ENCODE measurements at regions not wholly inside any gene's neighbourhood (a gene's known extent, or its start where the extent isn't known, plus 50 kb on each side); places are given as distances from the start of the nearest gene placed in this dataset.

DNA sequence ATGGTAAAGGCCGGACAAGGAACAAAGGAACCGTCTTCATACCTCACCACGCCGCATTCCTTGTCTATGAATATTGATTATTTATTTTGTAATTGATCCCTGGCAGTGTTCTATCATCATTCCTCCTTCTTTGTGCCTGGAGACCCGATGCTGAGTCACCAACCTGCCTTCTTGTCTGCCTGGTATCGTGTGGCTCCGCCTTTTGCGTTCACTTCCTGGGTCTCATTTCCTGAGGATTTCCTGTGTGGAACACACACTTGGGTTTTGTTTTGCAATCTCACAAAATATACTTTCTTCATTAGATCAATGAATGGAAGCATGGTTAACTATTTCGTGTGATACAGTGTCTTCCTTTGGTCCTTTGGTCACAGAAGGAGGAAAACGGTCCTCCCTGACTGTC is 95.5 kb upstream of the SNTG2 start:
- no peak overlapping the region for H4K8ac ChIP-seq (ENCODE audit: low read length)
- no peak overlapping the region for H3K4me3 ChIP-seq (ENCODE audit: insufficient read depth in 1 of 2, low read depth in 1 of 2, low read length in 2 of 2)
- no peaks in the 10 kb centered on the region for H3K9me3 ChIP-seq (ENCODE audit: control insufficient read depth, low read length)
- no peak overlapping the region for H2AK5ac ChIP-seq (ENCODE audit: low read length, severe bottlenecking)
- H2BK12ac ChIP-seq (ENCODE audit: low read length in 2 of 2), result no peak overlapping the region
- peaks cover 2% of the 10 kb centered on the region for H3K4me1 ChIP-seq (ENCODE audit: control insufficient read depth, insufficient read depth, low read depth, low read length)
- no peak overlapping the region for H3K23ac ChIP-seq (ENCODE audit: low read length in 2 of 2)
- H3K4me2 ChIP-seq (ENCODE audit: low read length, poor library complexity, severe bottlenecking), result no peak overlapping the region
- no peaks in the 10 kb centered on the region for H3K36me3 ChIP-seq (ENCODE audit: control insufficient read depth in 1 of 2, insufficient read depth in 2 of 2, low read depth in 1 of 2, low read length in 2 of 2)
- no peak overlapping the region for H2BK120ac ChIP-seq (ENCODE audit: low read depth, low read length)
- no peak overlapping the region for H2AFZ ChIP-seq (ENCODE audit: low read depth, low read length)
- H3K27ac ChIP-seq (ENCODE audit: low read length, poor library complexity, severe bottlenecking), result no peak overlapping the region
- WGBS, result 89% methylated on average over 6 of the region's 10 CpGs
- H3K18ac ChIP-seq (ENCODE audit: low read depth in 1 of 2, low read length in 2 of 2), result no peak overlapping the region
- DNase-seq, result no peak
- H2BK5ac ChIP-seq (ENCODE audit: low read depth, low read length, poor library complexity, severe bottlenecking), result no peak overlapping the region
- H3K79me1 ChIP-seq (replicated peaks; ENCODE audit: low read length, poor library complexity, severe bottlenecking), result no peaks in the 10 kb centered on the region
- H3K9ac ChIP-seq (ENCODE audit: low read length), result no peak overlapping the region
- no peak overlapping the region for H3K4ac ChIP-seq (ENCODE audit: low read depth in 1 of 2, low read length in 2 of 2)
- no peak overlapping the region for H4K91ac ChIP-seq (ENCODE audit: low read length)
- H3K14ac ChIP-seq (ENCODE audit: low read length in 2 of 2), result no peak overlapping the region
- peaks cover 0 to 65% of the 10 kb centered on the region in 2 experiments for H3K27me3 ChIP-seq (ENCODE audit: control insufficient read depth in 1 of 2, insufficient read depth in 1 of 2, low read length in 2 of 2)
- no peak overlapping the region for H2BK15ac ChIP-seq (ENCODE audit: low read depth, poor library complexity, severe bottlenecking)

DNA sequence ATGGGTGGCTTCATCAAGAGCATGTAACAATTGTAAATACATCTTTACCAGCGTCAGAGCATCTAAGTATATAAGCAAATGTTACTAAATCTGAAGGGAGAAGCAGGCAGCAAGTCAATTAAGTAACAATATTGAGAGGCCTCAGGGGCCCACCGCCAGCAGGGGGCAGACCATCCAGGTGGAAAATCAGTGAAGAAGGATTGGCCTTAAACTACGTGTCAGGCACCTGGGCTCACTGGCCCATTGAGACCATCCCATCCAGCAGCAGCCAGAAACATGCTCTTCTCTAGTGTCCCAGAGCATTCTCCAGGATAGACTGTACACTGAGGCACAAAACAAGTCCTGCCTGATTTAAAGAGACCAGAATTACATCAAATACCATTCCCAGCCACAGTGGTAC is 96.2 kb upstream of the SNTG2 start:
- Histone ChIP-seq H2BK12ac (ENCODE audit: low read length in 2 of 2) (no peak overlapping the region), H3K27me3 (ENCODE audit: control insufficient read depth in 1 of 2, insufficient read depth in 1 of 2, low read length in 2 of 2) (peaks cover 0 to 61% of the 10 kb centered on the region in 2 experiments), H3K4me2 (ENCODE audit: low read length, poor library complexity, severe bottlenecking) (no peak overlapping the region), H3K27ac (ENCODE audit: low read length, poor library complexity, severe bottlenecking) (no peak overlapping the region), H2BK120ac (ENCODE audit: low read depth, low read length) (no peak overlapping the region), H3K4me1 (ENCODE audit: control insufficient read depth, insufficient read depth, low read depth, low read length) (peaks cover 2% of the 10 kb centered on the region), H4K91ac (ENCODE audit: low read length) (no peak overlapping the region), H2AFZ (ENCODE audit: low read depth, low read length) (no peak overlapping the region), H3K4ac (ENCODE audit: low read depth in 1 of 2, low read length in 2 of 2) (no peak overlapping the region), H2BK5ac (ENCODE audit: low read depth, low read length, poor library complexity, severe bottlenecking) (no peak overlapping the region), H3K9ac (ENCODE audit: low read length) (no peak overlapping the region), H3K14ac (ENCODE audit: low read length in 2 of 2) (no peak overlapping the region), H2AK5ac (ENCODE audit: low read length, severe bottlenecking) (no peak overlapping the region), H3K4me3 (ENCODE audit: insufficient read depth in 1 of 2, low read depth in 1 of 2, low read length in 2 of 2) (no peak overlapping the region), H3K9me3 (ENCODE audit: control insufficient read depth, low read length) (no peaks in the 10 kb centered on the region), H3K36me3 (ENCODE audit: control insufficient read depth in 1 of 2, insufficient read depth in 2 of 2, low read depth in 1 of 2, low read length in 2 of 2) (no peaks in the 10 kb centered on the region), H3K79me1 (replicated peaks; ENCODE audit: low read length, poor library complexity, severe bottlenecking) (no peaks in the 10 kb centered on the region), H4K8ac (ENCODE audit: low read length) (no peak overlapping the region), H2BK15ac (ENCODE audit: low read depth, poor library complexity, severe bottlenecking) (no peak overlapping the region), H3K18ac (ENCODE audit: low read depth in 1 of 2, low read length in 2 of 2) (no peak overlapping the region), H3K23ac (ENCODE audit: low read length in 2 of 2) (no peak overlapping the region)
- WGBS, result 26% methylated on average over 3 of the region's 3 CpGs
- no peak for DNase-seq

DNA sequence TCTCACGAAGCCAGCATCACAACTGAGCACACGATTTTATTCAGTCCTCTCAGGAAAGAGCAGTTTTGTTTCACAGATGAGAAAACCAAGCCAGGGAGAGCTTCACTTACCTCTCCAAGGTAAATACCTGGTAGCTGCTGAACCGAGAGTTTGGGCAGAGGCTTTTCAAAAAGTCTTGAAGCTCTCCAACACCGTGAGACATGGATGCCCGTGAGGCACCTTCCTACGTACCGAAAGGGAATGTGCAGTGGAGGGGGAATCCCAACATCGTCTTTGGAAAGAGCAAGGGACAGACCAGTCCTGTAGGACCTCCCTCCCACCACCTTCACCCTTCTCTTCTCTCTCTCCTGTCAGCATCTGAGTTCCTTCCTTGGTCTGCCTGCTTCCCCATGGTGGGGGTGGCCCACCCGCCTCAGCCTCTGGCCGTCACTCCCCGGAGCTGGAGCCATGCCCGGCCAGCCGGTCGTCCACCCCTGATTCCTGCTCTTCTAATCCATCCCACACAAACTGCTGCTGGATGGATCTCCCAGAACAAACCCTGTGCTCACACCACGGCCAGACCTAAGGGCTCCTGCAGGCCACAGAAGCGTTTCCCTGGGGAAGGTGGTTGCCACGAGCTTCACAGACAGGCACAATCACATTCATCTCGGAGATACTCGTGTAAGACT is 97.3 kb upstream of the SNTG2 start:
- Histone ChIP-seq H2AFZ (ENCODE audit: low read depth, low read length) (no peak overlapping the region), H3K14ac (ENCODE audit: low read length in 2 of 2) (no peak overlapping the region), H2BK120ac (ENCODE audit: low read depth, low read length) (no peak overlapping the region), H2BK15ac (ENCODE audit: low read depth, poor library complexity, severe bottlenecking) (no peak overlapping the region), H3K79me1 (replicated peaks; ENCODE audit: low read length, poor library complexity, severe bottlenecking) (no peaks in the 10 kb centered on the region), H4K91ac (ENCODE audit: low read length) (no peak overlapping the region), H3K18ac (ENCODE audit: low read depth in 1 of 2, low read length in 2 of 2) (no peak overlapping the region), H2AK5ac (ENCODE audit: low read length, severe bottlenecking) (no peak overlapping the region), H3K36me3 (ENCODE audit: control insufficient read depth in 1 of 2, insufficient read depth in 2 of 2, low read depth in 1 of 2, low read length in 2 of 2) (no peaks in the 10 kb centered on the region), H3K27ac (ENCODE audit: low read length, poor library complexity, severe bottlenecking) (no peak overlapping the region), H2BK12ac (ENCODE audit: low read length in 2 of 2) (no peak overlapping the region), H3K23ac (ENCODE audit: low read length in 2 of 2) (no peak overlapping the region), H2BK5ac (ENCODE audit: low read depth, low read length, poor library complexity, severe bottlenecking) (no peak overlapping the region), H3K27me3 (ENCODE audit: control insufficient read depth in 1 of 2, insufficient read depth in 1 of 2, low read length in 2 of 2) (peaks cover 0 to 49% of the 10 kb centered on the region in 2 experiments), H3K4me2 (ENCODE audit: low read length, poor library complexity, severe bottlenecking) (no peak overlapping the region), H3K4me1 (ENCODE audit: control insufficient read depth, insufficient read depth, low read depth, low read length) (peaks cover 2% of the 10 kb centered on the region), H3K9ac (ENCODE audit: low read length) (no peak overlapping the region), H3K9me3 (ENCODE audit: control insufficient read depth, low read length) (no peaks in the 10 kb centered on the region), H3K4ac (ENCODE audit: low read depth in 1 of 2, low read length in 2 of 2) (no peak overlapping the region), H3K4me3 (ENCODE audit: insufficient read depth in 1 of 2, low read depth in 1 of 2, low read length in 2 of 2) (no peak overlapping the region), H4K8ac (ENCODE audit: low read length) (no peak overlapping the region)
- 86% methylated on average over 19 of the region's 19 CpGs for WGBS
- DNase-seq, result no peak

DNA sequence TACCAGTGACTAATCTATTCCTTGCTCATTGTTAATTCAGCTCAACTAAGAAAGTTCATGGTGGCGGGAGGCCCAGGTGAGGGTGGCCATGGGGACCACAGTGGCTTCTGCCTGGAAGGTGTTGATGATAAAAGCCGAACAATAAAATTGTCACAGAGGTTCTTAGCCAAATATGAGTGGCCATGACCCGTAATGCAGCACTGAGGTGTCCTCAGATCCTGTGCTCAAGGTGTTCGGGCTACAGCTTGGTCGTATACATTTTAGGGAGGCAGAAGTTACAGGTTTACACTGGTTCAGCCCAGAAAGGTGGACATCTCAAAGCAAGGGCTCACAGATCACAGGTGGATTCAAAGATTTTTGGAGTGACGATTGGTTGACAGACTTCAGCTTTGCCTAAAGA is 98.5 kb upstream of the SNTG2 start:
- no peak overlapping the region for H3K14ac ChIP-seq (ENCODE audit: low read length in 2 of 2)
- no peak overlapping the region for H3K4me2 ChIP-seq (ENCODE audit: low read length, poor library complexity, severe bottlenecking)
- no peak overlapping the region for H2BK15ac ChIP-seq (ENCODE audit: low read depth, poor library complexity, severe bottlenecking)
- no peak for DNase-seq
- H3K9me3 ChIP-seq (ENCODE audit: control insufficient read depth, low read length), result no peaks in the 10 kb centered on the region
- H2BK12ac ChIP-seq (ENCODE audit: low read length in 2 of 2), result no peak overlapping the region
- WGBS, result 83% methylated on average over 6 of the region's 6 CpGs
- no peak overlapping the region for H4K91ac ChIP-seq (ENCODE audit: low read length)
- H3K36me3 ChIP-seq (ENCODE audit: control insufficient read depth in 1 of 2, insufficient read depth in 2 of 2, low read depth in 1 of 2, low read length in 2 of 2), result no peaks in the 10 kb centered on the region
- no peak overlapping the region for H3K27ac ChIP-seq (ENCODE audit: low read length, poor library complexity, severe bottlenecking)
- H3K23ac ChIP-seq (ENCODE audit: low read length in 2 of 2), result no peak overlapping the region
- no peak overlapping the region for H2AK5ac ChIP-seq (ENCODE audit: low read length, severe bottlenecking)
- H2BK5ac ChIP-seq (ENCODE audit: low read depth, low read length, poor library complexity, severe bottlenecking), result no peak overlapping the region
- no peak overlapping the region for H3K9ac ChIP-seq (ENCODE audit: low read length)
- no peak overlapping the region for H2AFZ ChIP-seq (ENCODE audit: low read depth, low read length)
- no peak overlapping the region for H3K18ac ChIP-seq (ENCODE audit: low read depth in 1 of 2, low read length in 2 of 2)
- no peak overlapping the region for H3K4ac ChIP-seq (ENCODE audit: low read depth in 1 of 2, low read length in 2 of 2)
- H3K4me3 ChIP-seq (ENCODE audit: insufficient read depth in 1 of 2, low read depth in 1 of 2, low read length in 2 of 2), result no peak overlapping the region
- H2BK120ac ChIP-seq (ENCODE audit: low read depth, low read length), result no peak overlapping the region
- no peak overlapping the region for H4K8ac ChIP-seq (ENCODE audit: low read length)
- peaks cover 2% of the 10 kb centered on the region for H3K4me1 ChIP-seq (ENCODE audit: control insufficient read depth, insufficient read depth, low read depth, low read length)
- no peaks in the 10 kb centered on the region for H3K79me1 ChIP-seq (replicated peaks; ENCODE audit: low read length, poor library complexity, severe bottlenecking)
- peaks cover 0 to 42% of the 10 kb centered on the region in 2 experiments for H3K27me3 ChIP-seq (ENCODE audit: control insufficient read depth in 1 of 2, insufficient read depth in 1 of 2, low read length in 2 of 2)

Measured in mesenchymal stem cell (in vitro differentiated cells and primary cell).